Activated T-helper 17 cell treated with anti-CD3 and anti-CD28 coated beads, Interleukin-2, amount 50 U/mL, for 72 hours (primary cell): ENCODE measurements at regions not wholly inside any gene's neighbourhood (a gene's known extent, or its start where the extent isn't known, plus 50 kb on each side); places are given as distances from the start of the nearest gene placed in this dataset.
"Not testable (repeated sequence)": the region's sequence is repeated elsewhere in the genome, so short reads cannot be mapped to it uniquely, and the experiment has no call there.

Experiments
- ATAC-seq: fragments of 150-1000 bp; cut with Tn5 transposase; replicated peaks from 2 replicates; pipeline ENCODE4 v1.10.0; 2021; ENCODE audit warnings: mild to moderate bottlenecking, moderate library complexity
- H3K27ac Mint-ChIP-seq: one replicate; pipeline ENCODE4 v1.8.0; 2022; ENCODE audit warnings: mixed read lengths
- H3K27me3 Mint-ChIP-seq: one replicate; pipeline ENCODE4 v1.8.0; 2022; ENCODE audit warnings: mixed read lengths
- H3K36me3 Mint-ChIP-seq: one replicate; pipeline ENCODE4 v1.8.0; 2022; ENCODE audit warnings: low read depth, mild to moderate bottlenecking, mixed read lengths
- H3K4me1 Mint-ChIP-seq: one replicate; pipeline ENCODE4 v1.8.0; 2022; ENCODE audit warnings: mixed read lengths
- H3K4me3 Mint-ChIP-seq: one replicate; pipeline ENCODE4 v1.8.0; 2022; ENCODE audit warnings: mild to moderate bottlenecking, mixed read lengths
- H3K9me3 Mint-ChIP-seq: one replicate; pipeline ENCODE4 v1.8.0; 2022; ENCODE audit warnings: mixed read lengths

DNA sequence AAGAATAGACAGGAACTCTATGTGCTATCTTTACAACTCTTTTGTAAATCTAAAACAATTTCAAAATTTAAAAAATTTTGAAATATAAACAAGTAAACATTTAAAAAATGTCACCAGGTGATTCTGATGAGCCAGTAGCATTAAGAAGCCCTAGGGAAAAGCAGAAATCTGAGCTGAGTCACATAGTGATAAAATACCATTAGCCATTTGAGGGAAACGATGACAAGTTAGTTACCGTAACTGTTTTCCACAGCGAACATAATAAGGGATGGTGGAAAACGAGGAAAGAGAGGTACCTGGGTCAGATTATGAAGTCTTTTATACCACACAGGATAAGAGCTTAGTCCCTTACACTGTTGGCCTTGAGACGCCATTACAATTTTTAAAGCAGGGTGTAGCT, 55.5 kb downstream of the PRR15 start:
- no peaks in the 10 kb centered on the region for H3K4me1 Mint-ChIP-seq
- H3K27me3 Mint-ChIP-seq = peaks cover 30% of the 10 kb centered on the region
- H3K36me3 Mint-ChIP-seq = no peaks in the 10 kb centered on the region
- ATAC-seq = no peak
- H3K27ac Mint-ChIP-seq = no peak overlapping the region
- no peak overlapping the region for H3K4me3 Mint-ChIP-seq
- H3K9me3 Mint-ChIP-seq = no peaks in the 10 kb centered on the region

- Mint-ChIP-seq H3K36me3 (no peaks in the 10 kb centered on the region), H3K27me3 (peaks cover 29% of the 10 kb centered on the region)
Measured at GRCh38 chr7:29619848-29620555, 56.4 kb downstream of the PRR15 start.

DNA sequence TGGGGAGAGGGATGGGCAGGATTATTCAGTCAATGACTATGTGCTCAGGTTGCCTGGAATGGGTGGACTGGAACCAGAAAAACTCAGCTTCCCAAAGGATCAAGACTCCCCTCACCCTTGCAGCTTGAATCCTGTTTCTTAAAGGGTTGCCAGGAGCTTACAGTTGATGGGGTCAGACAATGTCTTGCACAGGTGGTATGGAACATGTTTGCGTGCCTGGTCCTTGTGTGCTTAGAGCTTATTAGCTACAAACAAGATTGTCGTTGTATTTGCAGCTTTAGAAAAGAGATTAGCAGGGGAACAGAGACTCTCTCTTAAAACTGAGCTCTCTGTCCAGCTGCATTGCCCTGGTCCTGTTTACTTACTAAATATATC, 56.9 kb downstream of the PRR15 start:
- Mint-ChIP-seq H3K9me3 (no peaks in the 10 kb centered on the region), H3K27ac (no peak overlapping the region), H3K27me3 (peaks cover 27% of the 10 kb centered on the region), H3K4me1 (no peaks in the 10 kb centered on the region), H3K36me3 (no peaks in the 10 kb centered on the region), H3K4me3 (no peak overlapping the region)
- no peak for ATAC-seq

More at GRCh38 chr7:29619848-29620555, 56.4 kb downstream of the PRR15 start:
- Mint-ChIP-seq H3K4me1 (no peaks in the 10 kb centered on the region), H3K9me3 (no peaks in the 10 kb centered on the region), H3K27ac (no peak overlapping the region), H3K4me3 (no peak overlapping the region)
- ATAC-seq = no peak

DNA sequence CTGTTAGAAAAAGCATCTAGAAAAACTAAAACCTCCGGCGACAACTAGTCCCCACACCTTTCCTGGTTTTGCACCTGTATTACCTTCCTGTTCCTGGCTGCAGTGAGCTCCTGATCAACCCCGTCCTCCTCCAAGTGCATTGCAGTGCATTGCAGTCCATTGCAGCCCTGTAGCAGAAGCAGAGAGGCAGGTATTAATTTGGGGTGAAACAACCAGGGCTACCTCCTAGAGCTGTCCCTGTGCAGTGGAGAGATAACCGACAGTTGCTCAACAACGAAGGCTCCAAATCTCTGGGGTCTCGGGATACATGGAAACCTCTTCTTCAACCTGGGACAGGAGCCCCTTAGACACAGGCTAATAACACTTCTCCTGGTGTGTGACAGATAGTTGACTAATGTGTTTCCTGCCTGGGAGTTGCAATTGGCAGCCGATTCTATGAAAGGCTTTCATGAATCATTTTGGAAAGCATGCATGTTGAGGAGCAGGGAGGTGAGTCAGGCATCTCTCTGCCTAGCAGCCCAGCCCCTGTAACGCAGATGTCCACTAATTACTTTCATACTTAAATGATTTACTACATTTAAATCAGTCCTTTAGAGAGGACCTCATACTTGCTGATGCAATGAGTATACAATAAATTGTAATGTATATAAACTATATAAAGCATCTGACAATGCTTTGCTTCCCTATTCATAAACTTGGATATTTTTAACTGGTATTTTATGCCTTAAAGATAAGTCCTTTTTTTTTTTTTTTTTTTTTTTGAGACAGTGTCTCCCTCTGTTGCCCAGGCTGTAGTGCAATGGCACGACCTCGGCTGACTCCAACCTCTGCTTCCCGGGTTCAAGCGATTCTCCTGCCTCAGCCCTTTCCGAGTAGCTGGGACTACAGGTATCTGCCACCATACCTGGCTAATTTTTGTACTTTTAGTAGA, 59.0 kb downstream of the PRR15 start:
- ATAC-seq = no peak
- Mint-ChIP-seq H3K27me3 (peaks cover 23% of the 10 kb centered on the region), H3K4me3 (no peak overlapping the region), H3K9me3 (no peaks in the 10 kb centered on the region), H3K36me3 (no peaks in the 10 kb centered on the region), H3K4me1 (no peaks in the 10 kb centered on the region), H3K27ac (no peak overlapping the region)

DNA sequence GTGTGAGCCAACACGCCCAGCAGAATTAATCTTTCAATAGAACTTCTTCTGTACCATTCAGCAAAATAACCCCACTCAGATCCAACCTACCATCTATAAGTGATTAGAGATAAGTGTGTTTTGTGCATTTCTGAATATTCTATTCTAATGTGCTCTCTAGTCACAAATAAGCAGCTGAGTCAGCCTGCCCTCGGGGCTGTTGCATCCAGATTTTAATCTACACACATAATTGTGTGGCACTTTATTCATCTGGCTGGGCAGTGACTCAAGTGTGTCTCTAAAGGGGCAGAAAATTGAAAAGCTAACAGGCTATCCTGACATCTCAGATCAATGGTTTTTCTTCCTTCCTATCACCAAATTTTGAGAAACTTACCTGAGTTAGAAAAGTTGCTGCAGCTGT, 60.3 kb downstream of the PRR15 start:
- Mint-ChIP-seq H3K9me3 (no peaks in the 10 kb centered on the region), H3K27ac (no peak overlapping the region), H3K27me3 (peaks cover 23% of the 10 kb centered on the region), H3K36me3 (no peaks in the 10 kb centered on the region), H3K4me1 (no peaks in the 10 kb centered on the region), H3K4me3 (no peak overlapping the region)
- ATAC-seq = no peak

GRCh38 chr7:29626730-29627129, 63.1 kb downstream of the PRR15 start:
- H3K27ac Mint-ChIP-seq = no peak overlapping the region
- peaks cover 25% of the 10 kb centered on the region for H3K27me3 Mint-ChIP-seq
- H3K4me1 Mint-ChIP-seq = no peaks in the 10 kb centered on the region
- no peaks in the 10 kb centered on the region for H3K9me3 Mint-ChIP-seq
- ATAC-seq = no peak
- no peaks in the 10 kb centered on the region for H3K36me3 Mint-ChIP-seq
- H3K4me3 Mint-ChIP-seq = no peak overlapping the region

- H3K4me3 Mint-ChIP-seq = no peak overlapping the region
- no peaks in the 10 kb centered on the region for H3K9me3 Mint-ChIP-seq
- H3K36me3 Mint-ChIP-seq = no peaks in the 10 kb centered on the region
- H3K27ac Mint-ChIP-seq = no peak overlapping the region
- H3K27me3 Mint-ChIP-seq = peaks cover 21% of the 10 kb centered on the region
- no peak for ATAC-seq
- H3K4me1 Mint-ChIP-seq = no peaks in the 10 kb centered on the region
Measured at GRCh38 chr7:29627631-29628030, 64.0 kb downstream of the PRR15 start.

GRCh38 chr7:29629507-29629906, 65.9 kb downstream of the PRR15 start:
- Mint-ChIP-seq H3K9me3 (no peaks in the 10 kb centered on the region), H3K4me1 (no peaks in the 10 kb centered on the region), H3K27me3 (peaks cover 16% of the 10 kb centered on the region), H3K27ac (no peak overlapping the region), H3K36me3 (no peaks in the 10 kb centered on the region), H3K4me3 (no peak overlapping the region)
- ATAC-seq = no peak

- not testable (repeated sequence) for H3K27ac Mint-ChIP-seq, H3K36me3 Mint-ChIP-seq, H3K27me3 Mint-ChIP-seq, H3K4me1 Mint-ChIP-seq, ATAC-seq, H3K9me3 Mint-ChIP-seq, H3K4me3 Mint-ChIP-seq
Measured at GRCh38 chr7:29635067-29636008, 71.7 kb downstream of the PRR15 start.

DNA sequence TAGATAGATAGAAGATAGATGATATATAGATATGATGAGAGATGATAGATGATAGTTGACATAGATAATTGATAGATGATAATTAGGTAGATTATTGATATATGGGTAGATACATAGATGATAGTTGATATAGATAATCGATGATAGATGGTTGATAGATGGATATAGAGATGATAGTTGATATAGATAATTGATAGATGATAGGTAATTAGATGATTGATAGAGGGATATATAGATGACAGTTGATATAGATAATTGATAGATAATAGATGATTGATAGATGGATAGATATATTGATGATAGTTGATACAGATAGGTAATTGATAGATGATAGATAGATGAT, 72.3 kb downstream of the PRR15 start:
- H3K9me3 Mint-ChIP-seq = no peaks in the 10 kb centered on the region
- no peak for ATAC-seq
- H3K36me3 Mint-ChIP-seq = no peaks in the 10 kb centered on the region
- H3K27me3 Mint-ChIP-seq = no peaks in the 10 kb centered on the region
- no peak overlapping the region for H3K27ac Mint-ChIP-seq
- H3K4me3 Mint-ChIP-seq = no peak overlapping the region
- no peaks in the 10 kb centered on the region for H3K4me1 Mint-ChIP-seq

GRCh38 chr7:29637374-29637773, 73.7 kb downstream of the PRR15 start:
- no peaks in the 10 kb centered on the region for H3K4me1 Mint-ChIP-seq
- no peak for ATAC-seq
- H3K27me3 Mint-ChIP-seq = no peaks in the 10 kb centered on the region
- H3K36me3 Mint-ChIP-seq = no peaks in the 10 kb centered on the region
- H3K9me3 Mint-ChIP-seq = no peaks in the 10 kb centered on the region
- H3K27ac Mint-ChIP-seq = no peak overlapping the region
- no peak overlapping the region for H3K4me3 Mint-ChIP-seq

DNA sequence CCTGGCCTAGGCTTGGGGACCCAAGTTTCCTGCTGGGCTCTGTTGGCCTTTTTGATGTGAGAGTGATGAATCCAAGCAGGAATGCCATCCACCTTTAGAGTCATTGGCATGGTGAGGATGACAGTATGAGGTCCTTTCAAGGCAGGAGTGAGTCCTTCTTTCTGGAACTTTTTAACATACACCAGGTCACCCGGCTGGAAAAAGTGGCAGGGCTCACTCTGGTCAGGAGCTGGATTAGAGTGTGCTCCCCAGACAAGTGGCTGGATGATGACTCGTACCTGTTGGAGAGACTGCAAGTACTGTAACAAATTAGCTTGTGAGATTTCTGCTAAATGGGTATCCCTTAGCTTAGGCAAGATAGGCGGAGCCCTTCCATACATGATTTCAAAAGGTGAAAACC, 75.2 kb downstream of the PRR15 start:
- not testable (repeated sequence) for H3K36me3 Mint-ChIP-seq, H3K27ac Mint-ChIP-seq, H3K4me3 Mint-ChIP-seq, H3K4me1 Mint-ChIP-seq, ATAC-seq, H3K9me3 Mint-ChIP-seq, H3K27me3 Mint-ChIP-seq

- ATAC-seq = no peak
- no peaks in the 10 kb centered on the region for H3K9me3 Mint-ChIP-seq
- no peak overlapping the region for H3K4me3 Mint-ChIP-seq
- no peak overlapping the region for H3K27ac Mint-ChIP-seq
- H3K4me1 Mint-ChIP-seq = no peaks in the 10 kb centered on the region
- H3K27me3 Mint-ChIP-seq = peaks cover 3% of the 10 kb centered on the region
- H3K36me3 Mint-ChIP-seq = no peaks in the 10 kb centered on the region
Measured at GRCh38 chr7:29639386-29639785, 75.8 kb downstream of the PRR15 start.

GRCh38 chr7:29639886-29640595, 76.4 kb downstream of the PRR15 start:
- Mint-ChIP-seq H3K27me3 (peaks cover 3% of the 10 kb centered on the region), H3K4me1 (no peaks in the 10 kb centered on the region), H3K4me3 (no peak overlapping the region), H3K36me3 (no peaks in the 10 kb centered on the region), H3K9me3 (no peaks in the 10 kb centered on the region), H3K27ac (no peak overlapping the region)
- ATAC-seq = no peak
